ENCODE measurements at regions not wholly inside any gene's neighbourhood (a gene's known extent, or its start where the extent isn't known, plus 50 kb on each side); places are given as distances from the start of the nearest gene placed in this dataset.

DNA sequence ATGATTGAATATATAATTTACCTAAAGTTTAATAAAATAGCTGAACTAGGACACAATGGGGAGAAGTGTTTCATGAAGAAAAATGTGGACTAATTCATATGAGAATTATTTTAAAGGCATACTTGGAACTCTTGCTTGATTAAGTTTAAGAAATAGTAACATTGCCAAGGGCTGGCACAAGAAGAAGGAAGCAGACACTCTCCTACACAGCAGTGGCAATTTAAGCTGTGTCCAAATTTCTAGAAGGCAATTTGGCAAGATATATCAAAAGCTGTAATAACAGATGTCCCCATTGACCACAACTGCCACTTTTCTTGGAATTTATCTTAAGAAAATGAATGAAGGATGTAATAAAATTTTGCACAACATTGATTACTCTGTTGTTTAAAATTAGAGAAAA lies 209.5 kb upstream of the S100G start:
- no peaks in the 10 kb centered on the region for H3K4me1 ChIP-seq
- DNase-seq: no peak
- TF ChIP-seq, protein P1, sequence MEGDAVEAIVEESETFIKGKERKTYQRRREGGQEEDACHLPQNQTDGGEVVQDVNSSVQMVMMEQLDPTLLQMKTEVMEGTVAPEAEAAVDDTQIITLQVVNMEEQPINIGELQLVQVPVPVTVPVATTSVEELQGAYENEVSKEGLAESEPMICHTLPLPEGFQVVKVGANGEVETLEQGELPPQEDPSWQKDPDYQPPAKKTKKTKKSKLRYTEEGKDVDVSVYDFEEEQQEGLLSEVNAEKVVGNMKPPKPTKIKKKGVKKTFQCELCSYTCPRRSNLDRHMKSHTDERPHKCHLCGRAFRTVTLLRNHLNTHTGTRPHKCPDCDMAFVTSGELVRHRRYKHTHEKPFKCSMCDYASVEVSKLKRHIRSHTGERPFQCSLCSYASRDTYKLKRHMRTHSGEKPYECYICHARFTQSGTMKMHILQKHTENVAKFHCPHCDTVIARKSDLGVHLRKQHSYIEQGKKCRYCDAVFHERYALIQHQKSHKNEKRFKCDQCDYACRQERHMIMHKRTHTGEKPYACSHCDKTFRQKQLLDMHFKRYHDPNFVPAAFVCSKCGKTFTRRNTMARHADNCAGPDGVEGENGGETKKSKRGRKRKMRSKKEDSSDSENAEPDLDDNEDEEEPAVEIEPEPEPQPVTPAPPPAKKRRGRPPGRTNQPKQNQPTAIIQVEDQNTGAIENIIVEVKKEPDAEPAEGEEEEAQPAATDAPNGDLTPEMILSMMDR (IDR thresholded peaks at IDR 0.05; ENCODE audit: borderline replicate concordance): no peak
- no peaks in the 10 kb centered on the region for H3K36me3 ChIP-seq
- H3K27ac ChIP-seq (replicated peaks): no peak overlapping the region
- no peaks in the 10 kb centered on the region for H3K27me3 ChIP-seq (ENCODE audit: low read depth)
- no peak overlapping the region for H3K4me3 ChIP-seq
- intact Hi-C loops (cut with micrococcal nuclease): no loop called here
- H3K9me3 ChIP-seq (replicated peaks): no peaks in the 10 kb centered on the region

DNA sequence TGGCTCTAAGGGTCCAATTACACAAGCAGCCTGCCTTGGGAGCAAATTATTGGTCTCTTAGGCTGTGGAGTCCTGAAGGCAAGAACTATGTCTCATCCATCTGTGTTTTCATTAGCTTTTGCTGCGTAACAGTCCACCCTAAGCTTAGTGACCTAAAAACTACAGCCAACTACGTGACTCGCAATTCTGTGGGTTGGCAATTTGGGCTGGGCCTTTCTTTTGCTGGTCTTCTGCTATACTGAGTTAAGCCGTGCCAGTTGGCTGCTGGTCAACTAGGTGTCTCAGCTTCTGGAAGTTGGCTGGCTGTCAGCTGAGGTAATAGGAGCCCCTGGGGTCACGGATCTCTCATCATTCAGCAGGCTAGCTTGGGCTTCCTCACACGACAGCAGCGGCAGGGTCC lies 205.6 kb upstream of the S100G start:
- Histone ChIP-seq H3K27me3 (ENCODE audit: low read depth) (no peaks in the 10 kb centered on the region), H3K4me3 (no peak overlapping the region), H3K36me3 (no peaks in the 10 kb centered on the region), H3K4me1 (no peaks in the 10 kb centered on the region), H3K9me3 (replicated peaks) (no peaks in the 10 kb centered on the region), H3K27ac (replicated peaks) (no peak overlapping the region)
- intact Hi-C loops (cut with micrococcal nuclease): no loop called here
- TF ChIP-seq, protein P1 (IDR thresholded peaks at IDR 0.05; ENCODE audit: borderline replicate concordance): no peak
- DNase-seq: no peak

DNA sequence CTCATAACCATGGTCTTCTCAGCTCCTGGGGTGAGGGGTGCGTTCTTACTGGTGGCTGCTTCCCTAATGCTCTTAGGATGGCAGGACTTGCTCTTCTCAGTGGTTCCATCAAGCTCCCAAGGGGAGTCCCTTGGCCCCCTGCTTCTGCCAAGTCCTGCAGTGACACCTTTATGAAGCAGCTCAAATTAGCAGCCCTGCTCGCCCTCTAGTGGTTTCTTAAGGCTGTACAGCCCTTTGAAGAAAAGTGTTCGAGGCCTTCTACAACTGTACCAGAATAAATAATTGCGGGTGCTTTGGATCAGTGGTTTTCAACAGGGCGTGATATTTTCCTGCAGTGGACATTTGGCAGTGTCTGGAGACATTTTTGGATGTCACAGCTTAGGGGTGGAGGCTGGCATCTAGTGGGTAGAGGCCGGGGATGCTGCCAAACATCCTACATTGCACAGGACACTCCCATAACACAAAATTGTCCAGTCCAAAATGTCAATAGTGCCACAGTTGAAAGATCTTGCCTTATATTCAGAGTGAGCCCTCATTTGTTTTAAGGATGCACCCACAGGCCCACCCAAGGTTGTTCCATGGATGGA lies 204.7 kb upstream of the S100G start:
- H3K9me3 ChIP-seq (replicated peaks): no peaks in the 10 kb centered on the region
- H3K4me3 ChIP-seq: no peak overlapping the region
- H3K4me1 ChIP-seq: no peaks in the 10 kb centered on the region
- TF ChIP-seq, protein P1 (IDR thresholded peaks at IDR 0.05; ENCODE audit: borderline replicate concordance): peak; percentile 61
- intact Hi-C loops (cut with micrococcal nuclease): no loop called here
- DNase-seq: no peak
- H3K27ac ChIP-seq (replicated peaks): no peak overlapping the region
- H3K36me3 ChIP-seq: no peaks in the 10 kb centered on the region
- H3K27me3 ChIP-seq (ENCODE audit: low read depth): no peaks in the 10 kb centered on the region

DNA sequence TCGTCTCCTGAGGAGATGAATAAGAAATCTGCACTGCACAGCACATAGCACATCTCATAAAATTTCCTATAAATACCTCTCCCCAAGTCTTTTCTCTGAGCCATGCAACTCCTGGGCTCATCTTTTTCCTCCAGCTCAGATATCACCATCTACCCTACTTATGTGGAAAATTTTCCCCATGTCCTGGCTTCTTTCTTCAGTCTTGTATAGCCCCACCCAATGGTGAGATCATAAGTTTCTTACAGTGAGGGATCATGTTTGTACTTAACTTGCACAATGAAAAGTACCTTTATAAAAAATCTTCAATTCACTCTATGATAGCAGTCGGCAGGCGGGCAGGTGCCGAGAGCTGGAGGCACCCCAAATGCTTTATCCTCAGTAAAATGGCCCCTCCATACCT lies 198.6 kb upstream of the S100G start:
- Histone ChIP-seq H3K36me3 (no peaks in the 10 kb centered on the region), H3K27me3 (ENCODE audit: low read depth) (no peaks in the 10 kb centered on the region), H3K4me1 (no peaks in the 10 kb centered on the region), H3K9me3 (replicated peaks) (no peaks in the 10 kb centered on the region), H3K27ac (replicated peaks) (no peak overlapping the region), H3K4me3 (no peak overlapping the region)
- DNase-seq: no peak
- intact Hi-C loops (cut with micrococcal nuclease): no loop called here
- TF ChIP-seq, protein P1 (IDR thresholded peaks at IDR 0.05; ENCODE audit: borderline replicate concordance): no peak

DNA sequence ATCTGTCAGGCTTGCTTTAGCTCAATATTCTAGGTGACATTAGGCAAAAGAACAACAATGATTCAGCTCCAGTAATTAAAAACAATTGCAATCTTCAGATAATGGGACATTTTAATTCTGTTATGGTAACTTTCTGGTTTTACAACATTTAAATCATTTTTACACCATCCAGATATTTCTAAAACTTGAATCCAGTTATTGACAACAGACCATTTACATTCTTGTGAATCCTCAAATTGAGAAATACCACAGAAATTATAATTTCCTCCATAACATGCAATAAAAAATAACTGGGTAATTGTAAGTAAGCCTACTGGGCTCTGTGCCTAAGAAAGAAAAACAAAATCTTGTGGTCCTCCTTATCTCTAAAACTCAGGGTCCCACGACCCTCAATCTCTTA lies 195.0 kb upstream of the S100G start:
- Histone ChIP-seq H3K4me3 (no peak overlapping the region), H3K36me3 (no peaks in the 10 kb centered on the region), H3K9me3 (replicated peaks) (no peaks in the 10 kb centered on the region), H3K27ac (replicated peaks) (no peak overlapping the region), H3K4me1 (no peaks in the 10 kb centered on the region), H3K27me3 (ENCODE audit: low read depth) (no peaks in the 10 kb centered on the region)
- TF ChIP-seq, protein P1 (IDR thresholded peaks at IDR 0.05; ENCODE audit: borderline replicate concordance): no peak
- no peak for DNase-seq
- intact Hi-C loops (cut with micrococcal nuclease): no loop called here
